GM23338 (cell line): ENCODE measurements at regions not wholly inside any gene's neighbourhood (a gene's known extent, or its start where the extent isn't known, plus 50 kb on each side); places are given as distances from the start of the nearest gene placed in this dataset.
"Not testable (repeated sequence)": the region's sequence is repeated elsewhere in the genome, so short reads cannot be mapped to it uniquely, and the experiment has no call there.

Experiments used
- CREB1 ChIP-seq: fragments of 250-450 bp; sonication (Bioruptor Pico); IDR thresholded peaks from 2 replicates; pipeline ENCODE4 v1.5.0; 2020; ENCODE audit warnings: low read depth, mild to moderate bottlenecking, moderate library complexity
- CTCF ChIP-seq, 2 experiments: fragments of 200-600 bp in 1 of 2; sonication (generic) in 1 of 2; conservative IDR thresholded peaks; 2 replicates each; pipeline versions ENCODE4 v1.5.1 to v1.6.1; 2016 to 2017; ENCODE audit warnings: antibody characterized with exemption in 2 of 2, low read depth in 2 of 2, mild to moderate bottlenecking in 2 of 2, moderate library complexity in 1 of 2
- ETS1 ChIP-seq: IDR thresholded peaks from 2 replicates; pipeline ENCODE4 v1.6.1; 2016; ENCODE audit warnings: antibody characterized with exemption
- EZH2 ChIP-seq: fragments of 200-600 bp; sonication (generic); IDR thresholded peaks from one replicate; pipeline ENCODE4 v1.8.0; 2017; ENCODE audit warnings: antibody characterized with exemption, mild to moderate bottlenecking, low read depth; ENCODE audit not compliant: unreplicated experiment
- EZH2phosphoT487 ChIP-seq: fragments of 200-600 bp; sonication (generic); IDR thresholded peaks from one replicate; pipeline ENCODE4 v1.8.1; 2018; ENCODE audit warnings: antibody characterized with exemption; ENCODE audit not compliant: unreplicated experiment
- JUNB ChIP-seq: IDR thresholded peaks from one replicate; pipeline ENCODE4 v1.6.1; 2016; ENCODE audit warnings: antibody characterized with exemption; ENCODE audit not compliant: unreplicated experiment
- NANOG ChIP-seq: IDR thresholded peaks from 2 replicates; pipeline ENCODE4 v1.6.1; 2016; ENCODE audit warnings: antibody characterized with exemption, borderline replicate concordance
- POLR2AphosphoS5 ChIP-seq: IDR thresholded peaks from 2 replicates; pipeline ENCODE4 v1.6.1; 2016; ENCODE audit warnings: antibody characterized with exemption, low read depth
- STAT1 ChIP-seq: IDR thresholded peaks from one replicate; pipeline ENCODE4 v1.6.1; 2016; ENCODE audit warnings: antibody characterized with exemption; ENCODE audit not compliant: unreplicated experiment
- ZNF114 ChIP-seq: fragments of 250-450 bp; sonication (Bioruptor Pico); IDR thresholded peaks from 2 replicates; pipeline ENCODE4 v1.5.0; 2020; ENCODE audit warnings: mild to moderate bottlenecking, moderate library complexity
- ZNF331 ChIP-seq: fragments of 250-450 bp; sonication (Bioruptor Pico); IDR thresholded peaks from 2 replicates; pipeline ENCODE4 v1.5.0; 2020; ENCODE audit warnings: low read depth, mild to moderate bottlenecking, moderate library complexity
- TF ChIP-seq, protein P1 (sequence below): fragments of 250-450 bp; sonication (Bioruptor Pico); IDR thresholded peaks from 2 replicates; pipeline ENCODE4 v1.5.0; 2020; ENCODE audit warnings: mild to moderate bottlenecking, moderate library complexity
- TF ChIP-seq, protein P2 (sequence below): IDR thresholded peaks from one replicate; pipeline ENCODE4 v1.6.1; 2018; ENCODE audit warnings: antibody characterized with exemption; ENCODE audit not compliant: unreplicated experiment

GRCh38 chr7:149600669-149601330, 103.2 kb upstream of the ZNF746 start:
- not testable (repeated sequence) for TF ChIP-seq EZH2; EZH2phosphoT487; CTCF (conservative IDR thresholded peaks at IDR 0.05; ENCODE audit: low read depth in 2 of 2); JUNB; NANOG; STAT1; POLR2AphosphoS5; CREB1 (CRISPR knock-in tag); ETS1; ZNF331 (CRISPR knock-in tag); ZNF114
- TF ChIP-seq, protein P1, sequence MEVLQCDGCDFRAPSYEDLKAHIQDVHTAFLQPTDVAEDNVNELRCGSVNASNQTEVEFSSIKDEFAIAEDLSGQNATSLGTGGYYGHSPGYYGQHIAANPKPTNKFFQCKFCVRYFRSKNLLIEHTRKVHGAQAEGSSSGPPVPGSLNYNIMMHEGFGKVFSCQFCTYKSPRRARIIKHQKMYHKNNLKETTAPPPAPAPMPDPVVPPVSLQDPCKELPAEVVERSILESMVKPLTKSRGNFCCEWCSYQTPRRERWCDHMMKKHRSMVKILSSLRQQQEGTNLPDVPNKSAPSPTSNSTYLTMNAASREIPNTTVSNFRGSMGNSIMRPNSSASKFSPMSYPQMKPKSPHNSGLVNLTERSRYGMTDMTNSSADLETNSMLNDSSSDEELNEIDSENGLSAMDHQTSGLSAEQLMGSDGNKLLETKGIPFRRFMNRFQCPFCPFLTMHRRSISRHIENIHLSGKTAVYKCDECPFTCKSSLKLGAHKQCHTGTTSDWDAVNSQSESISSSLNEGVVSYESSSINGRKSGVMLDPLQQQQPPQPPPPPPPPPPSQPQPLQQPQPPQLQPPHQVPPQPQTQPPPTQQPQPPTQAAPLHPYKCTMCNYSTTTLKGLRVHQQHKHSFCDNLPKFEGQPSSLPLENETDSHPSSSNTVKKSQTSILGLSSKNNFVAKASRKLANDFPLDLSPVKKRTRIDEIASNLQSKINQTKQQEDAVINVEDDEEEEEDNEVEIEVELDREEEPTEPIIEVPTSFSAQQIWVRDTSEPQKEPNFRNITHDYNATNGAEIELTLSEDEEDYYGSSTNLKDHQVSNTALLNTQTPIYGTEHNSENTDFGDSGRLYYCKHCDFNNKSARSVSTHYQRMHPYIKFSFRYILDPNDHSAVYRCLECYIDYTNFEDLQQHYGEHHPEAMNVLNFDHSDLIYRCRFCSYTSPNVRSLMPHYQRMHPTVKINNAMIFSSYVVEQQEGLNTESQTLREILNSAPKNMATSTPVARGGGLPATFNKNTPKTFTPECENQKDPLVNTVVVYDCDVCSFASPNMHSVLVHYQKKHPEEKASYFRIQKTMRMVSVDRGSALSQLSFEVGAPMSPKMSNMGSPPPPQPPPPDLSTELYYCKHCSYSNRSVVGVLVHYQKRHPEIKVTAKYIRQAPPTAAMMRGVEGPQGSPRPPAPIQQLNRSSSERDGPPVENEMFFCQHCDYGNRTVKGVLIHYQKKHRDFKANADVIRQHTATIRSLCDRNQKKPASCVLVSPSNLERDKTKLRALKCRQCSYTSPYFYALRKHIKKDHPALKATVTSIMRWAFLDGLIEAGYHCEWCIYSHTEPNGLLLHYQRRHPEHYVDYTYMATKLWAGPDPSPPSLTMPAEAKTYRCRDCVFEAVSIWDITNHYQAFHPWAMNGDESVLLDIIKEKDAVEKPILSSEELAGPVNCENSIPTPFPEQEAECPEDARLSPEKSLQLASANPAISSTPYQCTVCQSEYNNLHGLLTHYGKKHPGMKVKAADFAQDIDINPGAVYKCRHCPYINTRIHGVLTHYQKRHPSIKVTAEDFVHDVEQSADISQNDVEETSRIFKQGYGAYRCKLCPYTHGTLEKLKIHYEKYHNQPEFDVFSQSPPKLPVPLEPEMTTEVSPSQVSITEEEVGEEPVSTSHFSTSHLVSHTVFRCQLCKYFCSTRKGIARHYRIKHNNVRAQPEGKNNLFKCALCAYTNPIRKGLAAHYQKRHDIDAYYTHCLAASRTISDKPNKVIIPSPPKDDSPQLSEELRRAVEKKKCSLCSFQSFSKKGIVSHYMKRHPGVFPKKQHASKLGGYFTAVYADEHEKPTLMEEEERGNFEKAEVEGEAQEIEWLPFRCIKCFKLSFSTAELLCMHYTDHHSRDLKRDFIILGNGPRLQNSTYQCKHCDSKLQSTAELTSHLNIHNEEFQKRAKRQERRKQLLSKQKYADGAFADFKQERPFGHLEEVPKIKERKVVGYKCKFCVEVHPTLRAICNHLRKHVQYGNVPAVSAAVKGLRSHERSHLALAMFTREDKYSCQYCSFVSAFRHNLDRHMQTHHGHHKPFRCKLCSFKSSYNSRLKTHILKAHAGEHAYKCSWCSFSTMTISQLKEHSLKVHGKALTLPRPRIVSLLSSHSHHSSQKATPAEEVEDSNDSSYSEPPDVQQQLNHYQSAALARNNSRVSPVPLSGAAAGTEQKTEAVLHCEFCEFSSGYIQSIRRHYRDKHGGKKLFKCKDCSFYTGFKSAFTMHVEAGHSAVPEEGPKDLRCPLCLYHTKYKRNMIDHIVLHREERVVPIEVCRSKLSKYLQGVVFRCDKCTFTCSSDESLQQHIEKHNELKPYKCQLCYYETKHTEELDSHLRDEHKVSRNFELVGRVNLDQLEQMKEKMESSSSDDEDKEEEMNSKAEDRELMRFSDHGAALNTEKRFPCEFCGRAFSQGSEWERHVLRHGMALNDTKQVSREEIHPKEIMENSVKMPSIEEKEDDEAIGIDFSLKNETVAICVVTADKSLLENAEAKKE (CRISPR knock-in tag): not testable (repeated sequence)
- TF ChIP-seq, protein P2, sequence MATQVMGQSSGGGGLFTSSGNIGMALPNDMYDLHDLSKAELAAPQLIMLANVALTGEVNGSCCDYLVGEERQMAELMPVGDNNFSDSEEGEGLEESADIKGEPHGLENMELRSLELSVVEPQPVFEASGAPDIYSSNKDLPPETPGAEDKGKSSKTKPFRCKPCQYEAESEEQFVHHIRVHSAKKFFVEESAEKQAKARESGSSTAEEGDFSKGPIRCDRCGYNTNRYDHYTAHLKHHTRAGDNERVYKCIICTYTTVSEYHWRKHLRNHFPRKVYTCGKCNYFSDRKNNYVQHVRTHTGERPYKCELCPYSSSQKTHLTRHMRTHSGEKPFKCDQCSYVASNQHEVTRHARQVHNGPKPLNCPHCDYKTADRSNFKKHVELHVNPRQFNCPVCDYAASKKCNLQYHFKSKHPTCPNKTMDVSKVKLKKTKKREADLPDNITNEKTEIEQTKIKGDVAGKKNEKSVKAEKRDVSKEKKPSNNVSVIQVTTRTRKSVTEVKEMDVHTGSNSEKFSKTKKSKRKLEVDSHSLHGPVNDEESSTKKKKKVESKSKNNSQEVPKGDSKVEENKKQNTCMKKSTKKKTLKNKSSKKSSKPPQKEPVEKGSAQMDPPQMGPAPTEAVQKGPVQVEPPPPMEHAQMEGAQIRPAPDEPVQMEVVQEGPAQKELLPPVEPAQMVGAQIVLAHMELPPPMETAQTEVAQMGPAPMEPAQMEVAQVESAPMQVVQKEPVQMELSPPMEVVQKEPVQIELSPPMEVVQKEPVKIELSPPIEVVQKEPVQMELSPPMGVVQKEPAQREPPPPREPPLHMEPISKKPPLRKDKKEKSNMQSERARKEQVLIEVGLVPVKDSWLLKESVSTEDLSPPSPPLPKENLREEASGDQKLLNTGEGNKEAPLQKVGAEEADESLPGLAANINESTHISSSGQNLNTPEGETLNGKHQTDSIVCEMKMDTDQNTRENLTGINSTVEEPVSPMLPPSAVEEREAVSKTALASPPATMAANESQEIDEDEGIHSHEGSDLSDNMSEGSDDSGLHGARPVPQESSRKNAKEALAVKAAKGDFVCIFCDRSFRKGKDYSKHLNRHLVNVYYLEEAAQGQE: not testable (repeated sequence)
